ENCODE measurements at regions not wholly inside any gene's neighbourhood (a gene's known extent, or its start where the extent isn't known, plus 50 kb on each side); places are given as distances from the start of the nearest gene placed in this dataset.

DNA sequence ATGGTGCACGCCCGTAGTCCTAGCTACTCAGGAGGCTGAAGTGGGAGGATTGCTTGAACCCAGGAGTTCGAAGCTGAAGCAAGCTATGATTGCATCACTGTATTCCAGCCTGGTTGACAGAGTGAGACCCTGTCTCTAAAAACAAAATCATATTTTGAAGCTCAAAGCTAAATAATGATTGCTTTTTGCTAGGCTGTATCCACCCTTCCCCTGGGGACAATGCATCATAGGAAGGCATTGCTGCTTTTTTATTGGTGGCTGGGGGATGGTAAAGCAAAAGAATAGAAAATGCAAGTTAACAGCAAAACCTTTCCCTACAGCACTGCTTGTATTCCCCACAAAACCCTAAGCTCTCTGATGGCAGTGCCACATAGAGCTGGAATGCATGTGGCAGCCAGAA lies 107.5 kb upstream of the WAC start:
- POLR2A ChIA-PET, result no interaction called here

DNA sequence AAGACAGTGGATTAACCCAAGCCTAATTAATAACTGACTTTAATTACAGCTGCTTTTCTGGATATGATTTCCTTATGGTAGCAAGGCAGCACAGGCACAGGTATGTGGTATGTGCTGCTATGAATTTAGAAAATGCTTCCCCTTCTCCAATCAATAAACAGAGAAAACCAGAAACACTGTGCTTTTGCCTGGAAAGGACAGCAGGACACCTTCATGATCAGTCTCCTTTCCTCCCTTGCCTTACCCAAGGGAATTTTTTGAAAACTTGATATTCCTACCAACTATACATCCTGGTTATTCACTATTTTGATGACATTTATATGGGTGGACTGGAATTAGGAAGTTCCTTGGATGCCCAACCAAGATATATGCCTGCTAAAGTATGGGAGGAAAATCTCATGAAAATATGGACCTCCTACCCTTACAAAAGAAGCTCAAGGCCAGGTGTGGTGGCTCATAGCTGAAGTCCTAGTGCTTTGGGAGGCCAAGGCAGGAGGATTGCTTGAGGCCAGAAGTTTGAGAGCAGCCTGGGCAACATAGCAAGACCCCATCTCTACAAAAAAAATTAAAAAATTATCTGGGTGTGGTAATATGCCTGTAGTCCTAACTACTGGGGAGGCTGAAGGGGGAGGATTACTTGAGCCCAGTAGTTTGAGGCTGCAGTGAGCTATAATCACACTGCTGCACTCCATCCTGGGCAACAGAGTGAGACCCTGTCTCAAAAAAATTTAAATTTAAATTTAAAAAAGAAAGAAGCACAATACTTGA lies 106.3 kb upstream of the WAC start:
- H3K27ac Mint-ChIP-seq, result no peak overlapping the region
- no peaks in the 10 kb centered on the region for H3K9me3 ChIP-seq (ENCODE audit: control insufficient read depth in 1 of 2, insufficient read depth in 1 of 2, low read length in 2 of 2)
- no peaks in the 10 kb centered on the region for H3K27me3 Mint-ChIP-seq
- ATAC-seq (ENCODE audit: poor library complexity) (no peak), DNase-seq (no peak)
- intact Hi-C loops (cut with DNase I, micrococcal nuclease), result loop anchor here in 1 of 2 experiments (10.0 kb wide), 1 partner anchor 878 kb away; no protein-coding TSS in a partner anchor
- TF ChIP-seq, protein P1, sequence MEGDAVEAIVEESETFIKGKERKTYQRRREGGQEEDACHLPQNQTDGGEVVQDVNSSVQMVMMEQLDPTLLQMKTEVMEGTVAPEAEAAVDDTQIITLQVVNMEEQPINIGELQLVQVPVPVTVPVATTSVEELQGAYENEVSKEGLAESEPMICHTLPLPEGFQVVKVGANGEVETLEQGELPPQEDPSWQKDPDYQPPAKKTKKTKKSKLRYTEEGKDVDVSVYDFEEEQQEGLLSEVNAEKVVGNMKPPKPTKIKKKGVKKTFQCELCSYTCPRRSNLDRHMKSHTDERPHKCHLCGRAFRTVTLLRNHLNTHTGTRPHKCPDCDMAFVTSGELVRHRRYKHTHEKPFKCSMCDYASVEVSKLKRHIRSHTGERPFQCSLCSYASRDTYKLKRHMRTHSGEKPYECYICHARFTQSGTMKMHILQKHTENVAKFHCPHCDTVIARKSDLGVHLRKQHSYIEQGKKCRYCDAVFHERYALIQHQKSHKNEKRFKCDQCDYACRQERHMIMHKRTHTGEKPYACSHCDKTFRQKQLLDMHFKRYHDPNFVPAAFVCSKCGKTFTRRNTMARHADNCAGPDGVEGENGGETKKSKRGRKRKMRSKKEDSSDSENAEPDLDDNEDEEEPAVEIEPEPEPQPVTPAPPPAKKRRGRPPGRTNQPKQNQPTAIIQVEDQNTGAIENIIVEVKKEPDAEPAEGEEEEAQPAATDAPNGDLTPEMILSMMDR (IDR thresholded peaks at IDR 0.05), result no peak
- no peak overlapping the region for H3K4me3 Mint-ChIP-seq
- H3K36me3 Mint-ChIP-seq (ENCODE audit: low read depth), result no peaks in the 10 kb centered on the region
- H3K4me1 ChIP-seq (ENCODE audit: insufficient read depth, low read length), result no peaks in the 10 kb centered on the region
- no peaks in the 10 kb centered on the region for H3K4me1 Mint-ChIP-seq (ENCODE audit: low read depth)
- no peak overlapping the region for H3K27ac ChIP-seq (ENCODE audit: low read depth in 1 of 2, low read length in 2 of 2)
- POLR2A ChIA-PET, result no interaction called here
- no peaks in the 10 kb centered on the region for H3K36me3 ChIP-seq (ENCODE audit: insufficient read depth, low read length)
- CTCF ChIA-PET, result no interaction called here
- H3K27me3 ChIP-seq (ENCODE audit: control insufficient read depth in 1 of 2, insufficient read depth in 2 of 2, low read length in 2 of 2), result peaks cover 0 to 2% of the 10 kb centered on the region in 2 experiments
- H3K9me3 Mint-ChIP-seq, result no peaks in the 10 kb centered on the region
- no peak overlapping the region for H3K4me3 ChIP-seq (ENCODE audit: low read length)

More for the DNA sequence above, 107.5 kb upstream of the WAC start:
- CTCF ChIA-PET, result interaction anchor here (1.3 kb wide), 1 partner anchor 10 kb away, joined by 4 read pairs; no protein-coding TSS in a partner anchor
- Mint-ChIP-seq H3K27ac (no peak overlapping the region), H3K27me3 (peaks cover 5% of the 10 kb centered on the region), H3K36me3 (ENCODE audit: low read depth) (no peaks in the 10 kb centered on the region), H3K4me1 (ENCODE audit: low read depth) (no peaks in the 10 kb centered on the region), H3K4me3 (no peak overlapping the region), H3K9me3 (no peaks in the 10 kb centered on the region)
- H3K27me3 ChIP-seq (ENCODE audit: control insufficient read depth in 1 of 2, insufficient read depth in 2 of 2, low read length in 2 of 2), result peaks cover 0 to 2% of the 10 kb centered on the region in 2 experiments
- intact Hi-C loops (cut with DNase I, micrococcal nuclease), result loop anchor here in 1 of 2 experiments (10.0 kb wide), 1 partner anchor 879 kb away; no protein-coding TSS in a partner anchor
- DNase-seq (no peak), ATAC-seq (ENCODE audit: poor library complexity) (no peak)
- no peak overlapping the region for H3K4me3 ChIP-seq (ENCODE audit: low read length)
- no peaks in the 10 kb centered on the region for H3K4me1 ChIP-seq (ENCODE audit: insufficient read depth, low read length)
- no peaks in the 10 kb centered on the region for H3K9me3 ChIP-seq (ENCODE audit: control insufficient read depth in 1 of 2, insufficient read depth in 1 of 2, low read length in 2 of 2)
- no peaks in the 10 kb centered on the region for H3K36me3 ChIP-seq (ENCODE audit: insufficient read depth, low read length)
- TF ChIP-seq, protein P1 (IDR thresholded peaks at IDR 0.05), result no peak
- no peak overlapping the region for H3K27ac ChIP-seq (ENCODE audit: low read depth in 1 of 2, low read length in 2 of 2)

DNA sequence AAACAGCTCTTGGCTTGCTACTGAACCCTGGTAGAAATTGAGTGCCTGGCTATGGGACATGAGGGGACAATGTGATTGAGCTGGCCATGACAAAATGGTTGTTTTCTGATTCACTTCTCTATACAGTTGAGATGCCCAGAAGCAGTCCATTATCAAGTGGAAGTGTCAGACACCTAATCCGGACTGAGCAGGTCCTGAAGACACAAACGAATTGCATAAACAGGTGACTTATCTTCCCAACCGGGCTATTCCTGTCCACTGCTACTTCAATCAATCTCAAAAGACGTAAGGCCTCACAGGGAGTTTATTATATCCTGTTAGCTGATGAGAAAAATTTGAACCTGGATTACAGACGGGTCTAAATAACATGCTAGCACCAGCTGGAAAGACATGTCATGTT lies 105.5 kb upstream of the WAC start:
- Mint-ChIP-seq H3K4me1 (ENCODE audit: low read depth) (peaks cover 7% of the 10 kb centered on the region), H3K9me3 (no peaks in the 10 kb centered on the region), H3K27ac (no peak overlapping the region), H3K4me3 (no peak overlapping the region), H3K36me3 (ENCODE audit: low read depth) (no peaks in the 10 kb centered on the region), H3K27me3 (peaks cover 4% of the 10 kb centered on the region)
- Histone ChIP-seq H3K4me1 (ENCODE audit: insufficient read depth, low read length) (peaks cover 3% of the 10 kb centered on the region), H3K4me3 (ENCODE audit: low read length) (no peak overlapping the region), H3K27ac (ENCODE audit: low read depth in 1 of 2, low read length in 2 of 2) (no peak overlapping the region), H3K36me3 (ENCODE audit: insufficient read depth, low read length) (no peaks in the 10 kb centered on the region), H3K9me3 (ENCODE audit: control insufficient read depth in 1 of 2, insufficient read depth in 1 of 2, low read length in 2 of 2) (no peaks in the 10 kb centered on the region), H3K27me3 (ENCODE audit: control insufficient read depth in 1 of 2, insufficient read depth in 2 of 2, low read length in 2 of 2) (peaks cover 0 to 2% of the 10 kb centered on the region in 2 experiments)
- ChIA-PET POLR2A (no interaction called here), CTCF (interaction anchor here (0.5 to 1.5 kb wide), 4 partner anchors 10 to 118 kb away, joined by 3 to 4 read pairs (median 3); no protein-coding TSS in a partner anchor)
- intact Hi-C loops (cut with DNase I, micrococcal nuclease), result loop anchor here in 1 of 2 experiments (10.0 kb wide), 1 partner anchor 877 kb away; no protein-coding TSS in a partner anchor
- DNase-seq (no peak), ATAC-seq (ENCODE audit: poor library complexity) (no peak)
- TF ChIP-seq, protein P1 (IDR thresholded peaks at IDR 0.05), result no peak

Measured in CD4-positive, alpha-beta T cell (primary cell).